ENCODE measurements at regions not wholly inside any gene's neighbourhood (a gene's known extent, or its start where the extent isn't known, plus 50 kb on each side); places are given as distances from the start of the nearest gene placed in this dataset.

DNA sequence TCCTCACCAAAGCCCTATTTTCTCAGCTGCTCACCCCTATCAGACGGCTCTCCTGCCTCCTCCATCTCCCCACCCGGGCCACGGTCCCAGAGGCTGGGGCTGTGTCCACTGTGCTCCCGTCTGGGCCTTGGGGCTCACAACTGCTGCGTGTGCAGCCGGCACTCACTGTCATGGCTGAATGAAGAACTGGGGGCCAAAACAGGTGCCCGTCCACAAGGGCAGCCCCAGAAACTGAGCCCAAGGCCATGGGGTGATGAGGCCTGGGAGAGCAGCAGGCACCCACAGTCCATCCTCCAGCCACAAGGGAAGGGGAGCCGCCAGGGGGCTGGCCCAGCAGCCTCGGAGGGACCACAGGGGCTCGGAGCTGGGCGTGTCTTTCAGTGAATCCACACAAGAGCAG, 159.5 kb downstream of the DLL1 start:
- no peak for DNase-seq

GRCh38 chr6:170130771-170131241, 160.1 kb downstream of the DLL1 start:
- no peak for DNase-seq

DNA sequence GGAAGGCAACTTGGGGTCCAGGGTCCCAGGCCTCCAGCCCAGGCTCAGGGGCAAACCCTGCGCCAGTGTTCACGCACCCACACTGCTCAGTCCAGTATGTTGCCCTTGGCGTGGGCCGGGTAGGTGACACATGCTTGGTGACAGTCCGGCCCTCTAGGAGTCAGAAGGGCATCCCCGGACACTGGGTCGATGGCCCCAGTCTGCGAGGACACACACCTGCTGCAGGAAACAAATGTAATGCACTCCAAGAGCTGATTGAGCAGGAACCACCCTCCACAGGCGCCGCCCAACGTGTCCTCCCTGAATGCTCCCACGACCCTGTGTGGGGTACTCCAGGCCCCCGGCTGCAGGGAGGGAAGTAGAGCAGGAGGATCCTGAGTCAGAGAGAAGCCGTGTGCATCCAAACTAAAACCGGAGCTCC, 160.7 kb downstream of the DLL1 start:
- peak; percentile 78 for DNase-seq

GRCh38 chr6:170129691-170130171, 161.1 kb downstream of the DLL1 start:
- peak; percentile 99 for DNase-seq

DNA sequence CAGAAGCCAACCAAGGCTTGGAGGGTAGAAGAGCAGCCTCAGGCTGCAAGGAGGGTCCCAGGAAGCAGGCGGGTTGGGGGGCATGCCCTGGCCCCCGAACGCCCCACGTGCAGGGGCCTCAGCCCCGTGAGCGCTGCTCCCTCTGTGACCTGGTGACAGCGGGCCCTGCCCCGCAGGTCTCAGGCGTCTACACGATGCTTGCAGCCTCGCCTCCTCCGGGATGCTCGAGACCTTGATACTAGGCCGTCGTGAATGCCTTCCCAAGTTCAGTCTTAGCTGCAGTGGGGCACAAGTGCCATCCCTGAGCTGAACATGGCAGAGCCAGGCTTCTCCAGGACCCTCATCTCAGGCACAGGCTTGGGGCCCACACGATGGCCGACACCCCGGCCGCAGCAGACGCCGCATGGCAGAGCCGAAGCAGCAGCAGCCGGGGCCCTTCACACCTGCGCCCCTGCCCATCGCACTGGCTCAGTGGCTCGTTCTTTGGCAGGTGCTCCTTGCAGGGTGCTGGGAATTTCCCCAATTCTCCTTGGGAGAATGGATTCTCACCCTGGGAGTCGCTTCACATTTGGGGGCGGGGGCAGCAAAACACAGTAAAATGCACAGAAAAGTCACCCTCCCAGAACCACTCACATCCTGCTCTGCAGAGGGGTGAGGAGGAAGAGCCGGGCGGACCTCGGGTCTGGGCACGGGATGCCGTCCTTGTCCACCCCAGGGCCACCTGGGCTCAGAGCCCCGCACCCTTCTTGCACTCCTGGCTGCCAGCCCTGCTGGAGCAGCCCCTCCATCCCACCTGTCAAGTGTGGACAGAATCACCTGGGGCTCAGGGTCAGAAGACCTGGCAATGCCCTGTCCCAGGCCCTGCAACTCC, 161.8 kb downstream of the DLL1 start:
- DNase-seq: no peak

DNA sequence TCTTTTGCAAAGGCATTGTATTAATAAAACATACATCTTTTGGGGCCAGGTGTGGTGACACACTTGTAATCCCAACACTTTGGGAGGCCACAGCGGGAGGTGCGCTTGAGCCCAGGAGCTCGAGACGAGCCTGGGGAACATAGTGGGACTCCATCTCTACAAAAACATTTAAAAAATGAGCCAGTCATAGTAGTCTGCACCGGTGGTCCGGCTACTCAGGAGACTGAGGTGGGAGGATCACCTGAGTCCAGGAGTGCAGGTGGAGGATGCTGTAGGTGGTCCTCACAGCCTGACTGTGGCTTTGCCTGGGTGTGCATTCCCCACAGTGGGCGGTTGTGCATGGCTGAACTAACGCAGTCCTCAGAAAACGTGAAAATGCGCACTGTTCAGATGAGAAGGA, 162.5 kb downstream of the DLL1 start:
- no peak for DNase-seq

GRCh38 chr6:170127151-170127550, 163.7 kb downstream of the DLL1 start:
- no peak for DNase-seq

- DNase-seq: no peak
Observed at GRCh38 chr6:170125456-170126300, 165.2 kb downstream of the DLL1 start.

DNA sequence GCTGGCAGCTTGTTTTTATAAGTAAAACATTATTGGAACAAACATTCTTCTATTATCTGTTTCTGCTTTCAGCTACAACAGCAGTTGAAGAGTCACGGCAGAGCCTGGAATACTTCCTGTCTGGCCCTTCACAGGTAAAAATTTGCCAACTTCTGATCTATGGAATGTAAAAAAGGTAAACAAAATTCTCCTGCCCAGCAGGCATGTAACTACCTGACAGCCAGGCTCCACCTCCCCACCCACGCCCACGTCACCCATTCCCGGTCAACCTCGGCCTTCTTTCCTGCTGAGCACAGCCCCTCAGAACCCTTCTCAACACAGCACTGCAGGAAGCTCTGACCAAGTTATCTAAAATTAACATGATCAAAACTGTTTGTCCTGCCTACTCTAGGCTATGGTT, 166.0 kb downstream of the DLL1 start:
- peak; percentile 48 for DNase-seq

DNA sequence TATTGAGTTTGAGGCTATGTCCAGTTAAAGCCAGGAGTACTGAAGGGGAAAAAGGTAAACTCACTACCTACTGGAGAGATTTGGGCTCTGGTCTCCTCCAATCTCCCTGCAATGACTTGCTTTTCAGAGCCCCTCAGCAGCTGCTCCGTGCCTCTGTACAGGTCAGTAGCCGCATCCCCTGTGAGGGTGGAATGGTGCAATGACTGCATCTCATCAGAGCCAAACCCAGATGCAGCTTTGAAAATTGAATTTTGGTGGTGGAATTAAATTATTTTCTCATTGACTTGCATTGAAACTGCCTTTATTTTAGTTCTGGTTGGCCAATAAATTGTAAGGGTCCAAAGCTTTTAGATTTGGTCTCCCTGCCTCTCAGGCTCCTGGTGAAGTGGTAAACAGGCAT, 166.7 kb downstream of the DLL1 start:
- no peak for DNase-seq

DNA sequence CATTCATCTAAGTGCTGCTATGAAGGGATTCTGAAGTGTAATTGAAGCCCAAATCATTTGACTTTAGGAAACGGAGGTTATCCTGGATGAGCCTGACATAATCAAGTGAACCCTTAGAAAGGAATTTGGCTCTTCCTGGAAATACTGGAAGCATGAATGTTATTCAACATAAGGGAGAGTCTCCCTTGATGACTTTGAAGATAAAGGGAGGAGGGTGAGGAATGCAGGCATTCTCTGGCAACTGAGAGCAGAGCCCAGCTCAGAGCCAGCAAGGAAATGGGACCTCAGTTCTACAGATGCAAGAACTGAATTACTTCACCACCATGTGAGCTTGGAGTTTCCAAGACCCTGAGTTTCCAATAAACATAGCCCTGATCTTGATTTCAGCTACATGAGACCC, 168.2 kb downstream of the DLL1 start:
- DNase-seq: no peak

DNA sequence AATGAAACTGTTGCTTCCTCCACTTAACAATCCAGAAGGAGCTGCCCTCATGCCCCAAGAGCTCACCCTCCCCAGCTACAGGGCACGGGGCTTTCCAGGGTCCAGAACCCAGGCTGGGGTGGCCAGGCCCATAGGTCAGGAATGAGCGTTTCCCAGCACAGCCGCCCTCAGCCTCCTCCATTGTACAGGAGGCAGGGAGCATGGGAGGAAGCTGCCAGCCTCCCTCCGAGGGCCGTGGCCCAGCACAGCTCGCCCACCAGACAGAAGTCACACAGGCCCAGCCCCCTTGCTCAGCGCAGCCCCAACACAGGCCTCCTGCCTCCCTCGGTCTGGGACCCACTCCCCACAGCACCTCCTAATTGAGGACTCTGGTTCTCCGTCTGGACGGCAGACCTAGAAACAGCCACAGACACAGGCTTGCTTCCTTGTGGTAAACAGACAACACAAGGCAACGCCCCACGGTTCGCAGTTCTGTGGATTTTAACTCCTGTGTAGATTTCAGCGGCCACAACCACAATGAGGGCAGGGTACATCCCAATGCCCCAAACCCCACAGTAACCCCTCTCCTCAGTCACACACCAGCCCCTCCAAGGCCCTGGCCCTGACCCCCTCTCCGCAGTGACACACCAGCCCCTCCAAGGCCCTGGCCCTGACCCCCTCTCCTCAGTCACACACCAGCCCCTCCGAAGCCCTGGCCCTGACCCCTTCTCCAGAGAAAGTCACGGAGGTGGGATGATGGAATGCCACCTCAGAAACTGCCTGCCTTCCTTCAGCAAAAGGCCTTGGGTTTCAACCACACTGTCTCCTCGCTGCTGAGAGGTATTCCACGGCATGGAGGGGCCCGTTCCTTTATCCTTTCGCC, 173.5 kb downstream of the DLL1 start:
- DNase-seq: no peak

DNA sequence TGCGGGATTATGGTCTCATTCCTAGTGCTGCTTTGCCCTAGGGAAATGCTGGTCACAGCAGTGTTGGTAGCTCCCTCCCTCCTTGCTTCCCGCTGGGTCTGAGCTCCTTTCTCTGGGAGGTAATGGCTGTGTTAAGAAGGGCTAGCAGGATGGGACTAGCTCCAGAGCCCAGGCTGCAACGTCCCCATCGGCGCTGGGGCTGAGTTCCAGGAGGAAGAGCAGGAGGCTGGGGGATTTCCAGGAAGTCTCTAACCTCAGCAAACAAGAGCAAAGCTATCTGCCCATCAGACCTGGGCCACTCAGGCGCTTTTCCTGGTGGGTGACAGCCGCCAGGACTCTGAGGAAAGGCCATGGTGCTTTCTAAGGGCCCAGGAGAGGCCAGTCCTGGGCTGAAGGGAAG, 174.2 kb downstream of the DLL1 start:
- DNase-seq: no peak

DNA sequence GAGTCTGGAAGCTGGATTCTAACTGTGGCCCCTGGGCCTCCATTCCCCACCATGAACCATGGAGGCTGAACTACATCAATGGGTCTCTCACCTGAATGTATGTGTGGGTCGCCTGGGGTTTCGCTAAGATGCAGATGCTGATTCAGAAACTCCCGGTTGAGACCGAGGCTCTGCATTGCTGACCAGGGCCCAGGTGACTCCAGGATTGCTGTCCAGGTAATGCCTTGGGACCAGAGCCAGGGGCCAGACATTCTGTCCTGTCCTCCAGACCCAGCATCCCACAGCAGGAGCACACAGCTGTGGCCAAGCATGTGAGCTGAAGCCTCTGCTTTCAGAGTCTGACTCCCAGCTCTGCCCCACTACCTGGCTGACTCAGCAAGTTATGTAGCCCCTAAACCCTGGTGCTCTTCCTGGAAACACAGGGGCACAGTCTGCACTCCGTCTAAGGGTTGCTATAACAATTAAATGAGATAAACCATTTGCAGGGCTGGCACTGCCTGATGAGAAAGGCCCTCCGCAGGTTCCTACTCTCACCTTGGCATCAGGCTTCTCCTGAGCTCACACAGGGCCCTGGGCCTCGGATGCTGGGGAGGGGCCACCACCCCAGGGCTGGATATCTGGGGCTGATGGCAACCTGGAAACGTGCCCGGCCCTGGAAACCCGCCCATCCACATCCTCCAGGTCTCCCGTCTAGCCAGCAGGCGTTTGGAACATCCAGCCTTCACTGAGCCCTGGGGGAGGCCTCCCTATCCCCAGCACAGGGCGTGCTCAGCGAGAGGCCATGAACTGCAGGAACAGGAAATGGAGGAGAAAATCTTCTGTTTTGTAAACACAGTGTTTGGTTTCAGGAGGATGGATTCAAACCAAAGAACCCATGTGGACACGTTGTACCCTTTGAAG, 175.7 kb downstream of the DLL1 start:
- DNase-seq: peak; percentile 18

- no peak for DNase-seq
Observed at GRCh38 chr6:170114187-170114945, 176.5 kb downstream of the DLL1 start.

- DNase-seq: no peak
Observed at GRCh38 chr6:170113141-170113540, 177.7 kb downstream of the DLL1 start.

DNA sequence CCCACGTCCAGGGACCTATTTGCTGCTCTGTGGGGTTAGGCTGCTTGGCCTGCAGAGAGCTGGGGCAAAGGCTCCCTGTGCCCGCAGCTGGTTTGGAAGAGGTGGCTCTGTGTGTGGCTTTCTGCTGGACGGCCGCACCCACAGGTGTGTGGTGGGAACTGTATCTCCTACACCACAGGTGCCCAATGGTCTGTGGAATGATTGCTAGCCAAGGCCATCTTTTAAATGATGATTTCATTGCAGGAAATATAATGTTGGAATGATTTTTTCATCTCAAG, 178.4 kb downstream of the DLL1 start:
- DNase-seq: no peak

- peak; percentile 50 for DNase-seq
Observed at GRCh38 chr6:170111816-170112582, 178.9 kb downstream of the DLL1 start.

DNA sequence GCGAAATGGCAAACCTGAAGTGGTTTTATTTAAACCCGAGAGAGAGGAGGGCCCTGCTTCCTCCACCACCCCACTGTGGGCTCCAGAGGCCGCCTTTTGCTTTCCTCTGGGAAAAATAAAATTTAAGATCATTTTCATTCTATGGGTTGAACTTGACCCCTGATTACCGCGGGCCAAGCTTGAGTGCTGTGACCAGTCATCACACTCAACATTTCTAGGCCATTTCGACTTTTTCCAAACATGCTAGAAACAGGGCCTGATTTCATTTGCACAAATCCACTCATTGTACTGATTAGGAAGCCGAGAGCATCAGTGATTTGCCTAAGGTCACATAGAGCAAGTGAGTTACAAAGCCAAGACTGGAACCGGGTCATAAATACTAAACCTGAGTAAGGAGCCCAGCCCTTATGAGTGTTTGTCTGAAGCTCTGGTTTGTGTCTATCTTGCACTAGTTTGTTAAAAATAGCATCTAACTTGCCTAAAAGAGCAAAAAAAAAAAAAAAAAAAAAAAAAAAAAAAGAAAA, 179.7 kb downstream of the DLL1 start:
- DNase-seq: no peak
